Calu3 (cell line): ENCODE measurements at regions not wholly inside any gene's neighbourhood (a gene's known extent, or its start where the extent isn't known, plus 50 kb on each side); places are given as distances from the start of the nearest gene placed in this dataset.

Source experiments
- BruUV-seq: library from RNA; stranded (reverse); fragments of 400-500 nt; replicated peaks from 2 replicates; lab custom pipeline; 2021; lab: Mats Ljungman, UMichigan
- CTCF ChIA-PET: fragments of 300-600 bp; sonication (Branson Sonifier 250); formaldehyde crosslinking; loops from one replicate; lab custom pipeline; 2022; ENCODE audit warnings: antibody characterized with exemption; lab: Charles Lee
- DNase-seq: peaks from one replicate; pipeline ENCODE4 v3.0.0; 2022
- H3K27ac Mint-ChIP-seq: one replicate; pipeline ENCODE4 v1.8.0; 2022; ENCODE audit warnings: mixed read lengths; ENCODE audit not compliant: unreplicated experiment
- H3K27me3 Mint-ChIP-seq: one replicate; pipeline ENCODE4 v1.8.0; 2022; ENCODE audit warnings: mixed read lengths; ENCODE audit not compliant: unreplicated experiment
- H3K36me3 Mint-ChIP-seq: one replicate; pipeline ENCODE4 v1.8.0; 2022; ENCODE audit warnings: mild to moderate bottlenecking, moderate library complexity, mixed read lengths; ENCODE audit not compliant: insufficient read depth, unreplicated experiment
- H3K4me1 Mint-ChIP-seq: one replicate; pipeline ENCODE4 v1.8.0; 2022; ENCODE audit warnings: mild to moderate bottlenecking, low read depth, mixed read lengths; ENCODE audit not compliant: unreplicated experiment
- H3K4me3 Mint-ChIP-seq: one replicate; pipeline ENCODE4 v1.8.0; 2022; ENCODE audit warnings: mild to moderate bottlenecking, low read depth, moderate library complexity, mixed read lengths; ENCODE audit not compliant: unreplicated experiment
- H3K9me3 Mint-ChIP-seq: one replicate; pipeline ENCODE4 v1.8.0; 2022; ENCODE audit warnings: low read depth, mixed read lengths; ENCODE audit not compliant: unreplicated experiment
- CTCF ChIP-seq: fragments of 200-600 bp; IDR thresholded peaks from one replicate; pipeline ENCODE4 v1.8.0; 2022; ENCODE audit warnings: antibody characterized with exemption; ENCODE audit not compliant: unreplicated experiment
- intact Hi-C: fragments of 100-400 bp; cut with micrococcal nuclease; formaldehyde crosslinking; loops from one replicate; pipeline ENCODE4 v1.10.0; 2022; ENCODE audit not compliant: unreplicated experiment

GRCh38 chr4:14176613-14177012, 549.1 kb upstream of the BOD1L1 start:
- no TSS peak for BruUV-seq
- intact Hi-C loops = no loop called here
- H3K4me3 Mint-ChIP-seq = no peak overlapping the region
- no peaks in the 10 kb centered on the region for H3K9me3 Mint-ChIP-seq
- TF ChIP-seq CTCF = no peak
- no peaks in the 10 kb centered on the region for H3K36me3 Mint-ChIP-seq
- H3K27me3 Mint-ChIP-seq = no peaks in the 10 kb centered on the region
- H3K4me1 Mint-ChIP-seq = peaks cover 34% of the 10 kb centered on the region
- no peak overlapping the region for H3K27ac Mint-ChIP-seq
- CTCF ChIA-PET = interaction anchor here (0.7 kb wide), 1 partner anchor 48 kb away, joined by 3 read pairs; no protein-coding TSS in a partner anchor
- DNase-seq = no peak

- H3K27ac Mint-ChIP-seq = no peak overlapping the region
These were observed 550.5 kb upstream of the BOD1L1 start for GRCh38 chr4:14177987-14178386.

GRCh38 chr4:14178421-14178820, 550.9 kb upstream of the BOD1L1 start:
- BruUV-seq = no TSS peak
- H3K27ac Mint-ChIP-seq = no peak overlapping the region
- H3K36me3 Mint-ChIP-seq = no peaks in the 10 kb centered on the region
- no peaks in the 10 kb centered on the region for H3K9me3 Mint-ChIP-seq
- CTCF ChIA-PET = interaction anchor here (0.6 kb wide), 1 partner anchor 9 kb away, joined by 4 read pairs; no protein-coding TSS in a partner anchor
- intact Hi-C loops = no loop called here
- no peak overlapping the region for H3K4me3 Mint-ChIP-seq
- peaks cover 34% of the 10 kb centered on the region for H3K4me1 Mint-ChIP-seq
- TF ChIP-seq CTCF = no peak
- peak; percentile 4 for DNase-seq
- H3K27me3 Mint-ChIP-seq = no peaks in the 10 kb centered on the region

More at GRCh38 chr4:14177987-14178386, 550.5 kb upstream of the BOD1L1 start:
- Mint-ChIP-seq H3K4me3 (no peak overlapping the region), H3K27me3 (no peaks in the 10 kb centered on the region), H3K36me3 (no peaks in the 10 kb centered on the region), H3K9me3 (no peaks in the 10 kb centered on the region), H3K4me1 (peaks cover 34% of the 10 kb centered on the region)
- no peak for TF ChIP-seq CTCF
- DNase-seq = no peak
- BruUV-seq = no TSS peak
- intact Hi-C loops = no loop called here
- CTCF ChIA-PET = interaction anchor here (0.6 kb wide), 1 partner anchor 9 kb away, joined by 4 read pairs; no protein-coding TSS in a partner anchor

- no peak overlapping the region for H3K4me3 Mint-ChIP-seq
- CTCF ChIA-PET = no interaction called here
- H3K27ac Mint-ChIP-seq = no peak overlapping the region
- H3K27me3 Mint-ChIP-seq = no peaks in the 10 kb centered on the region
- DNase-seq = no peak
- intact Hi-C loops = no loop called here
- H3K4me1 Mint-ChIP-seq = peaks cover 34% of the 10 kb centered on the region
- no peaks in the 10 kb centered on the region for H3K9me3 Mint-ChIP-seq
- no TSS peak for BruUV-seq
- H3K36me3 Mint-ChIP-seq = no peaks in the 10 kb centered on the region
- TF ChIP-seq CTCF = no peak
These were observed 552.6 kb upstream of the BOD1L1 start for GRCh38 chr4:14180166-14180565.
